HG02938 (cell line): ENCODE measurements at regions not wholly inside any gene's neighbourhood (a gene's known extent, or its start where the extent isn't known, plus 50 kb on each side); places are given as distances from the start of the nearest gene placed in this dataset.

Source experiments
- ATAC-seq: cut with Tn5 transposase; IDR thresholded peaks from one replicate; pipeline ENCODE4 v1.9.1; 2021; ENCODE audit warnings: mild to moderate bottlenecking, moderate library complexity; ENCODE audit not compliant: unreplicated experiment

DNA sequence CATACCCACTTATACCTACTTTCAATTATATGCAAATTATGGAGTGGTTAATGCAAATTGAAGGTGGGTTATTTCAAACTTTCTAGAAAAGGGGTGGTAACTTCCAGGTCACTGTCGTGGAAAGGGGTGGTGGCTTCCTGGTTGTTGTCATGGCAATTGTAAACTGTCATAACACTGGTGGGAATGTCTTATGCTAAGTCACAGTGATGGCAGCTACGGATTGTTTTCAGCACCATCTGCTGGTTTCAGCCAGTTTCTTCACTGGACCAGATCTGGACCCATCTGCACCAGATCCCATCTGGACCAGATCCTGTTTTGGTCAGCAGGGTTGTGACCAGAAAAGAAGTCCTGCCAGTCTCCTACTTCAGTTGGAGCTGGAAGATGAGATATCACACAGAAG lies 1469.3 kb downstream of the AACS start:
- no peak for ATAC-seq

DNA sequence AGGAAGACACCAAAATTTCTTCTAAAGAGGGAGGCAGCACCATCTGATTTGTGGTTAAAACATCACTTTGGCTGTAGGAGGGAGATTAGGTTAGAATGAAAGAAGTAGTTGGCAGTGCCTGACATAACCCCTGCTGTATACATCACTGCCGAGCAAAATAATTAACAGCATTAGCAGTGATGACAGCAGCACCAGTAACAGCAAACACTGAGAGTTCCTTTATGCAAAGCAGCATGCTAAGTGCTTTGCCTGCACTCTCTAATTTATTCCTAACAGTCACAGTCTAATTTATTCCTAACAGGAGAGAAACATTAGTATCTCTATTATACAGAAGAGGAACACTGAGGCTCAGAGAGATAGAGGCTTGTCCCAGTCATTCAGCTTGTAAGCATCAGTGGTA lies 1469.7 kb downstream of the AACS start:
- ATAC-seq: no peak

DNA sequence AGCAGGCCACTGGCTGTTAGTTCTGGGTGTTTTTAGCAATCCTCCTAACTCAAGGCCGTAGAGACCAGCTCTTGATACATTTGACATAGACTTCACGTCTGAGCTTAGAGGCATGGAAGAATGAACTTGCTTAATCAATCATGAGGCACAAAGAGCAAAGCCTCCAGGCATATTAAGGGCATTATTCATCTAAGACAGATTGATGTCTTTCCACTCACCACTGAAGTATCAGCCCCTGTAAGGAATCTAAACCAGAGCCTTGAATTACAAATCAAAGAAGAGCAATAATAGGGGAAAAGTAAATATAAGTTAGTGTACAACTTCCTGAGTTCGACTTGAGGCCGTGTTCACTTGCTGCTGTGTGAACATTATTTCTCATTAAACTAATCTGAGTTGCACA lies 1470.7 kb downstream of the AACS start:
- no peak for ATAC-seq

DNA sequence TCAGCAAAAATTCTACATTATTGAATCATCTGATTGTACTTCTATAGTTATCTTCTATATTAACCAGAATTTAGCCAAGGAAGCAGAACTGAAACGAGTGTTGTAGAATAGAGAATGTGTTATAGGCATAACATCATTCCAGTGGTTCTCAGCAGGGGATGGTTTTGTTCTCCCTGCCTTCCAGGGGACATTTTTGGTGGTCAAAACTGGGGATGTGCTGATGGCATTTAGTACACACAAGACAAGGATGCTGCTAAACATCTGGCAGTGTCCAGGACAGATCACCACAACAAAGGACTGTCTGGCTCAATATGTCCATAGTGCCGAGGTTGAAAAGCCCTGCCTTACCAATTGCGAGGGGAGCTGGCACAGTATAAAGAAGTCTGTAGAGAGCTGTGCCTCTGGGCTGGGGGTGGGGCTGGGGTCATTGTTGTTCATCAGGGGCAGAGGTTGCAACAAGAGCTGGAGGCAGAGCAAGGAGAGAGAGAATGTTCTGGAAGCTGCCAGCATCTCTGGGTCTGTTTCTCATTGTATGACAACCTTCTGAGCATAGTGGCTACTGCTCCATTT lies 1472.8 kb downstream of the AACS start:
- ATAC-seq: no peak

DNA sequence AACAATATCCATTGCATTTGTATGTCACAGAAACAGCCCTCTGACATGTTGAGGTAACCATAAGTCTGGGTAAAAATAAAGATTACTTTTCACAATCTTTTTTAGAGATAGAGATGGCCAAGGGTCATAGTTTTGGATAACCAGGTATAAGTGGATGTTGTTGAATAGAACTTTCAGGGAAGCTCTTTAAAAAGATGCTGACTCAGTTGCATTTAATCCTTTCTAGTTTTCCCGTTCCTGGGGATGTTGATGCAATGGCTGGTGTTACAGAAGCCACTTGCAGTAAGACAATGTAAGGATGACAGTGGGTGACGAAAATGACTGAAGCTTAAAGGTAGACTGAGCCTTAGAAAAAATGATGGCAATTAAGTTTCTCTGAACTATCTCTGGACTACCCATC lies 1473.7 kb downstream of the AACS start:
- no peak for ATAC-seq

DNA sequence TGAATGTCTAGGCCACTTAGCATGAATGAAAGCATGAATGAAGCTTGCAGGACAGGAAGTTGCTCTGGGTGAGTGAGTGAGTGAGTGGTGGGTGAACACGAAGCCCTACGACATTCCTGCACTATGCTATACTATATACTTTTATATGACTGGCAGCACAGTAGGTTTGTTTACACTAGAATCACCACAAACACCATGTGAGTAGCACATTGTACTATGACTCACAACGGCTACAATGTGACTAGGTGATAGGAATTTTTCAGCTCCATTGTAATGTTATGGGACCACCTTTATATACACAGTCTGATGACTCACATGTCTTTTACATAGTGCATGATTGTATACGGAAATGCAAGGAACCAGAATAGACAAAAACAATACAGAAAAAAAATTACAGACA lies 1480.2 kb downstream of the AACS start:
- no peak for ATAC-seq

DNA sequence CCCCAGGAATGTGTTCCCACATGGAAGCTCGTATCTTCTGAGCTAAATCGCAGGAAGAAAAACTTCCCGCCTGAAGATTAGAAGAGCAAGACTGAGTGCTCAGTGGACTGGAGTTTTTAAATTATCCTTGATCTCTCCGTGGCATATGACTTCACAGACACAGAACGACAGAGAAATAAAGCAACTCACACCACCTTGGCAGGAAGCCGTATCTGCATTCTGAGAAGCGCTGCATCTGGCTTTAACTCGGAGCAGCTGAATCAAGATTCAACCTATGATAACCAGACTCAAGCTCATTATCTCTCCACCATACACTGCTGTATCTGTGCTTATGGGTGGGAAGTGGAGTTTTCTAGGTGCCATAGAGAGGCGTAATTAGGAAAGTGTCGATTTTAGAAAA lies 1482.7 kb downstream of the AACS start:
- ATAC-seq: no peak

DNA sequence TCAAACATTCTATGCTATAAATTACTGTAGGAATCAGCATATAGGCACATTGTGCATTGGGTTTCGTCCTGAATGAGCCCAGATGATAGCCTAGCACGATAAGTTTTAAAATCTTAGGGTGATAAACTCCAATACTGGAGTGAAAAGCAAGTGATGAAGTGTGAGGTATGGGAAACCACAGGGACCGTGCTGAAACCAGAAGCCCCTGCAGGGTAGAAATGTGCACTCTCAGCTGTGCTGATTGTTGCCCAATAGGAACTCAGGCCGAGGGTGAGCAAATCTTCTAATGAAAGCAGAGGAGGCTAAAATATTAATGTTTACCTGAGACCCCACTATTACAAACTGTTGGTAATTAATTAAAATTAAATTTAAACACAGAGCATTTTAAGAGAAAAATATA lies 1486.6 kb downstream of the AACS start:
- no peak for ATAC-seq

DNA sequence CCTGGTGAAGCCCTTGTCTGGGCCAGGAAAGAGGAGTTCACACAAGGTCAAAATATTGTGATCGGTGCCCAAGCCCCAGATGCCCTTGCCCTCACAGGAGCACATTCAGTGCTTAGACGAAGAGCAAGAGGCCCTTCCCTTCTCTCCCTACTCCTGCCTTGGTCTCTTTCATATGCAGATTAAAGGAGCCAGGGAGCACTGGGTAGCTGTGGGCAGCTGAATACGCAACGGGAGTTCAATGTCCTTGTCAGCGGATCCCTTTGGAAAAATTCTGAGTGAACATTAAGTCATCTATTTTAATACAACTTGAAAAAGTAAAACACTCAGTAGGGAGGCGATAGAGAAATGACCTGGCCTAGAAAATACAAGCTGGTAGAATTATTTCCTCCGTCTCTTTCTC lies 1489.4 kb downstream of the AACS start:
- ATAC-seq: no peak

DNA sequence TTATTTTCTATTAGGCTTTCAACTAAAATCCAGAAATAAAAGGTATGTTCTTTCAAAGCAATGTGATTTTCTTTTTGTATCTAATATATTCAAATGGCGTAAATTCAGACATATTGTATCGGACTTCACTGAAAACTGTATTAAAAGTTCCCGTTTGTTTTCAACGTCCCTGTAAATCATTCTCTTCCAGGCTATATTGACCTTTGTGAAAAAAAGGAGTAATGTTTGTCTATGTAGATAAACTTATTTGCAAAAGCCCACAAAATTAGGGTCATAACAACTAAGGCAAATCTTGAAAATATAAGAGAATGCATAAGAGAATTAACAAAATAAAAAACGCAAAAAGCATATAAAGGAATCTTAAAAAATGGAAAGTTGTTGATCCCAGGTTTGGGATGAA lies 1492.4 kb downstream of the AACS start:
- ATAC-seq: no peak

DNA sequence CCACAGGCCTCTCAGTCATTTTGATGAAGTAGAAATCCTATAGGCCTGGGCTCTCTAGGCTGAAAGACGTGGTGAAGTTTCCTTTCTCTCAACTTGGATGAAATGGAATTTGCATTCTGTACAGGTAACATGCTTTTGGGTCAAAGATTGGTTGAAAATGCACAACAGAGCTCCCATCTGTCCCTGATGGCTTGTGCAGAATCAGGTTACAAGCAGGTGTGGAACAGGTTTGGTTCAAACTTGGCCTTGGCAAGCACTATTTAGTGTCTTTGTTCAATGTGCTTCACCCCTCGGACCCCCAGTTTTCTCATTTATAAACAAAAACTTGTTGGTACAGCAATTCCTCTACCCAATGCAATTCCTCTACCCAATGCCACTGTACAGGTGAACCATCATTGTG lies 1493.0 kb downstream of the AACS start:
- no peak for ATAC-seq

DNA sequence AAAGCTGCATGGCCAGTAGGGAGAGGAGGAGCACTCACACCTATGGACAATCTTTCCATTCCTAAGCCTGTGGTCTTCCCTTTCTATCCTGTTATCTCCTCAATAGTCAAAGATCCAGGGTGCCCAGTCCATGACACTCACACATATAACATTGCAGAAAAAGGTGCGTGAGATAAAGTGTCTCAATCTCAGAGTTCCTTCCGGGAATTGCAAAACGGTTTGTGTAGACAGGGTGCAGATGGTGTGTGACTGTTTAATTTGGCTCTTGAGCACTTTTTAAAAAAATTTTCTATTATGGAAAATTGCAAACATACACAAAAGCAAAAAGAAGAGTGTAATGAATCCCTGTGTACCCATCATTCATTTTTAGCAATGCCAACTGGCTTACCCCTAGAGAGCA lies 1493.6 kb downstream of the AACS start:
- no peak for ATAC-seq

DNA sequence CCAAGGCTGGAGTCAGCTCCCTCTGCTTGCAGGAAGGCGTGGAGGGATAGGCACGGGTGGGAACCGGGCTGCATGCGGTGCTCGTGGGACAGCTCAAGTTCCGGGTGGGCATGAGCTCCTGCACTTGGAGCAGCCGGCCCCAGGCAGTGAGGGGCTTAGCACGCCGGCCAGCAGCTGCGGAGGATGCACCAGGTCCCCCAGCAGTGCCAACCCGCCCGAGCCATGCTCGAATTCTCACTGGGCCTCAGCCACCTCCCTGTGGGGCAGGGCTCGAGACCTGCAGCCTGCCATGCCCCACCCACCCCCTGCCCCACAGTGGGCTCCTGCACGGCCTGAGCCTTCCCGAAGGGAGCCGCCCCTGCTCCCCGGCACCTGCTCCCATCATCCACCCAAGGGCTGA lies 1501.8 kb downstream of the AACS start:
- ATAC-seq: no peak

DNA sequence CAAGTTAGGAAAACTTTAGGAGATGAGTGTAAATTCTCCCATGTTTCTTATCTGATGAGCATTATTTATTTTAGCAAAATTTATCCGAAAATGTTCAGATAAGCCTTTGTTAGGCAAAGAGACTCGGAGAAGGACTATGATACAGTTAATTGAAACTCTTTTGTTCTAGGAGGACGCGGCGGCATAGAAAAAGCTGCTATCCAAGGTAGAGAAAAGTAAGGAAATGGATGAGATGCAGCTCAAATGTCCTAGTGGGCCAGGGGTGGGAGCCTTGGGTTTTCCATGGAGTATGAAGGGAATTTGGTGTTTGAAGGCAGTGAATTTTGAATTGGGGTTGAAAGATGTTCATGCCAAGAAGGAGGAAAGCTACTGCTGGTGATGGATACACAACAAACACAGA lies 1504.5 kb downstream of the AACS start:
- ATAC-seq: no peak

DNA sequence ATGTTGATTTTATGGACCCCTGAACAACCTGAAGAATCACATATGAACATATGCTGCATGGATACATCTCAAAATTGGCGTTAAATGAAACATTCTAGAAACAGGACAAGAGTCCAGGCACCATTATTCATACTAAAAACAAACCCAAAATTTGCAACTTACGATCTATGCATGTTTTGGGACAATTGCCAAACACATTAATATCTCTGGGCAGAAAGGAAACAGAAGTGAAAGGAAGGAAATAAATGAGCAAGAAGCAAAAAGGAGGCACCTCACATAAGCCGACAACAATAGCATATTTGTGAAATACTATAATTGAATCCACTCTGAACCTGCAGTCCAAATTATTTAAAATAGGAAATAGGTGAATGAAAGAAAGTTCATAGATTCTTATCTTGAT lies 1505.3 kb downstream of the AACS start:
- no peak for ATAC-seq

DNA sequence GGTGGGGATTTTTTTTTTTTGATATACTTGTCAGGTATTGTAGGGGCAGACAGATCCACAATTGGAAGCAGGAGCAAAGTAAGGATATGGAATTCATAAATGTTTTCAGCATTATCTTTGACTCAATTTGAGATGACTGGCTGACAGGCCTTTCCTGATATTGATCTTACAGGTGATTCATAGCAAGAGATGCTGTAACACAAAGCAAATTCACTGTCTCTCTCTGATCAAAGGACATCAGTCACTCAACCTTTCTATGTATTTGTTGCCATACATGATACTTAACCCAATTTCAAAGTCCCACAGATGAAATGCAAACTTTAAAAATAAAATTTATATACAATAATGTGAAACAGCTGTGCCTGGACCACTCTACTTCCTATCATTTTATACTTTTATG lies 1506.9 kb downstream of the AACS start:
- ATAC-seq: no peak

DNA sequence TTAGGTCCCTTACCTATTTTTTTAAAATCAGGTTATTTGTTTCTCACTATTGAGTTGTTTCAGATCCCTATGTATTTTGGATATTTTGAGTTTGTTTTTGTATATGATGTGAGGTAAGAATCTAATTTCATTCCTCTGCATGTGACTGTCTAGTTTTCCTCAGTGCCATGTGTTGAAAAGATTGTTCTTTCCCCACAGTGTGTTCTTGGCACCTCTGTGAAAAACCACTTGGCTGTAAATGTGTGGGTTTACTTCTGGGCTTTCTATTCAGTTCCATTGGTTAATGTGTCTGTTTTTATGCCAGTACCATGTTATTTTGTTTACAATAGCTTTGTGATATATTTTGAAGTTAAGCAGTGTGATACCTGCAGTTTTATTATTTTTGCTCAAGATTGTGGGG lies 1516.4 kb downstream of the AACS start:
- no peak for ATAC-seq

DNA sequence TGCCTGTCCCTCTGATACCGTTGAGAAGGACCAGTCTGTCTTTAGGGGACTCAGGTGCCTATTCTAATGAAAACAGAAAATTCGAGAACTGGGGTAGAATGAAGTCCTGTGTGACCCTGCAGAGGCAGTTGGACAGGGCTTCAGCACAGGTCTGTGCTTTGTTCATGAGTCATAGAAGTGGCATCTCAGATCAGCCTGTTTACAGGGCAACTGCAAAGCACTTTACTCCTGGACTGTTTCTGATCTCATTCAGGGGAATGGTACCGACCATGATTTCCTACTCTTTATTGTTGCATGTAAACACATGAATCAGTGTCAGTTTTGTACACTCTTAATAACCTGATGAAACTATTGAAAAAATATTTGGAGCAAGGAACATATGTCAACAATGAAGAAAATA lies 1517.0 kb downstream of the AACS start:
- no peak for ATAC-seq

DNA sequence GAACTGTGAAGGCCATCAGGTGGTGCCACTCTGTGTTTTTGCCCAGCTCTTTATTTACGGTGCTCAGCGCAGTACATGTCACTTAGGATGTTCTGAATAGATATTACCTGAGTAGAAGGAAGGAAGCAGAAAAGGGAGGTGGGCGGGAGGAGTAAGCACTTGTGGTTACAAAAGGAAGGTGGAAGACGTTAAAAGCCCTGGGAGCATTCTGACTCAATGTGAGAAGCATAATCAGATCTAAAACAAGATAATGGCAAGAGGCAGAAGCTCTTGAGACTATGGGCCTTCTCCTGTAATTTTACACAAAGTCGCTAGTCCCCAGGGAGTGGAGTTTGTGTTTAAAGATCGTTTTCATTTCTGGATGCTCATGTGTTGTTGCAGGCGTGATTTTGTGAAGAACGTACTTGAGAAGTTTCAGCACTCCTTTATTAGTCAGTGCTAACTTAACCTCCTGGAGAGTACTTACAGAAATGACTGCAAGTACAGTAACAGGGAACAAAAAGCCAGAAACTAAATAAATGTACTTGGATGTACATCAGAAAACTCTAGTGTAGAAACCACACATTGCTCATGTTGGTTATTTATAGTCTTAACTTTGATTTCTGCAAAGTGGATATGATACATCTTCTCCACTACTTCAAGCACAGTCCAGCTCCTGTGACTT lies 1523.5 kb downstream of the AACS start:
- no peak for ATAC-seq

DNA sequence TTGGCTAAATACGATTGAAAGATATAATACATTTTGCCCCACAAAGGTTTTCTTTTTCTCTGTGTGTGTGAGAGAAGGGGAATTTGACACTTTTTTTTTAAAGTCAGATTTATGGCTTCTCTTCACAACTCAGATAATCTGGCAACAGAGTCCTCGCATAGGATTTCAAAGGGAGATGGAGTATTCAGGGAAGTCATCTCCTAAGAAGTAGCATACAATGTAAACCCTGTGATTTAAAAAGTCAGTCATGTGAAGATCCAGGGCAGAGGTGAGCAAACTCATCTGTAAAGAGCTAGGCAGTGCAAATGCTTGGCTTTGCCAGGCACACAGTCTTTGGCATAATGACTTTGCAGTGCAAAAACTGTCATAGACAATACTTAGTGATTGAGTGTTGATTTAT lies 1526.3 kb downstream of the AACS start:
- no peak for ATAC-seq

DNA sequence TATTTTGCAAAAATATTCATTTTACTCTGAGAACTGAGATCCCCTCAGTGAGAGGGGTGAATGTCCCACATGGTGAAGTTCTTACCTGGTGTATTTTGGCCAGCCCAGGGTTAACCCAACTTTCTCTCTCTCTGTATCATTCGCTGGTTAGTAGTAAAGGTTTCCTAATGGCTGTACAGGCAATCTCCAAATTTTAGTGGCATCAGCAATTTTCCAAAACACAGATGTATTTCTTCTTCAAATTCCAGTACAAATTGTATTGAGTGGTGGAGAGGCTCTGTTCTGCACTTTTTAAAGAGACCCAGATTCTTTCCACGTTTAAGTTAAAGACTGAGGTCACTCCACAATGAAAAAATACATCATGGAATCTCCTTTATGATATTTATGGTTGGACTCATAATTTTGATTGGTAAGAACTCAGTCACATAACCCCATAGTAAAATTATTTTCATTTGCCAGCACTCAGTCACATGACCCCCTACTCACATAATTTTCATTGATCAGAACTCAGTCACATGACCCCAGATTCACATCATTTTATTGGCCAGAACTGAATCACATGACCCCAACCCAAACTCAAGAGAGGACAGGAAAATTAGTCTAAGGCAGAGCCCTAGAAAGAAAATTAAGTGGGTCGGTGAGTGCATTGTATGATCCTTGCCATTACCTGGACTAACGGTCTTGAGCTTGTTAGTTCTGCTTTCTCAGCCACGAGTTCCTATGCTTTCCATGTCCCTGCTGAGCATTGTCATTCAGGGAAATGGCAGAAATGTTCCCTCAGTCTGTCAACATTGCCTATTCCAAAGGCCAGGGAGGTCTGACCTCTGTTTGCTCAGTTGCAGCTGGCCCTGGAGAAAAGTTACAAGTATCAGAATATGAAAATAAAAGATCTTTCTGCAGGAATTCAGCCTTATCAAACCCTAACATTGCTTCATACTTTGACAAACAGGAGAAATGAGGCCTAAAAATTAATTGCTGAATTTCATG lies 1536.2 kb downstream of the AACS start:
- no peak for ATAC-seq

DNA sequence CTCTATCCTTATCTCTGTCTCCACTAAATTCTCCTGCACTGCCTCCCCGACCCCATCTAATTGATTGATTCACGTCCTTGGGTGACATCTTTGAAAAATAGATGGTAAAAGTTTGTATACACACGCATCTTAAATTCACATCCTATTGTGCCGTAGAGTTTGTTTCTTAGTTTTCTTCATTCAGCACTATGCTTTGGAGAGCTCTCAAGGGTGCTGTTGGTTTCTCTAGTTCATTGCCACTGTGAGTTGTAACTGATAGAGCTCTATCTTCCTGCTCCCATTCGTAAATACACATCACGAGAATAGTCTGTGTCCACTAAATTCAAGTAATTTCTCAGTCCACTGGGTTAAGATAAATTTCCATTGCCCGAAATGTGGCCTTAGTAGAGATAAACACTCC lies 1537.4 kb downstream of the AACS start:
- ATAC-seq: no peak
